IMR-90 (cell line): ENCODE measurements at regions not wholly inside any gene's neighbourhood (a gene's known extent, or its start where the extent isn't known, plus 50 kb on each side); places are given as distances from the start of the nearest gene placed in this dataset.

Source experiments
- ATAC-seq: fragments of 200-7000 bp; cut with Tn5 transposase; 2 replicates; pipeline ENCODE4 v1.9.1; 2020; ENCODE audit warnings: low read depth, mild to moderate bottlenecking, moderate library complexity
- BruUV-seq: library from RNA; stranded (reverse); fragments of 400-500 nt; replicated peaks from 2 replicates; lab custom pipeline; 2021; lab: Mats Ljungman, UMichigan
- CTCF ChIA-PET: fragments of 300-600 bp; formaldehyde crosslinking; extraction: SDS; loops from one replicate; lab custom pipeline; 2021; ENCODE audit warnings: antibody characterized with exemption; lab: Yijun Ruan, JAX
- POLR2A ChIA-PET: fragments of 300-600 bp; sonication (Branson Sonifier 250); formaldehyde crosslinking; loops from one replicate; lab custom pipeline; 2022; ENCODE audit warnings: antibody characterized with exemption; ENCODE audit not compliant: unreplicated experiment; lab: Charles Lee
- DNase-seq: peaks from one replicate; pipeline ENCODE4 v3.0.0; 2013
- H2AFZ ChIP-seq: replicated peaks from 2 replicates; pipeline ENCODE3; 2013; ENCODE audit warnings: low read length, mild to moderate bottlenecking; ENCODE audit not compliant: poor library complexity
- H2AK5ac ChIP-seq: 2 replicates; pipeline ENCODE4 v1.6.1; 2013; ENCODE audit warnings: low read depth, low read length, inconsistent platforms
- H2AK9ac ChIP-seq: replicated peaks from 2 replicates; pipeline ENCODE3; 2013; ENCODE audit warnings: mild to moderate bottlenecking, low read depth, low read length, moderate library complexity; ENCODE audit not compliant: poor library complexity
- H2BK120ac ChIP-seq: 2 replicates; pipeline ENCODE4 v1.6.1; 2013; ENCODE audit warnings: low read depth, low read length, inconsistent platforms
- H2BK15ac ChIP-seq: 3 replicates; pipeline ENCODE4 v1.6.1; 2013; ENCODE audit warnings: low read depth, low read length, inconsistent platforms
- H2BK20ac ChIP-seq: 2 replicates; pipeline ENCODE4 v1.6.1; 2013; ENCODE audit warnings: low read depth, mild to moderate bottlenecking, inconsistent platforms, low read length, moderate library complexity
- H2BK5ac ChIP-seq: 2 replicates; pipeline ENCODE4 v1.6.1; 2013; ENCODE audit warnings: mild to moderate bottlenecking, low read depth, low read length, inconsistent platforms; ENCODE audit not compliant: poor library complexity, severe bottlenecking
- H3K14ac ChIP-seq: replicated peaks from 2 replicates; pipeline ENCODE4 v1.6.1; 2013; ENCODE audit warnings: low read depth, low read length, inconsistent platforms
- H3K18ac ChIP-seq: 2 replicates; pipeline ENCODE4 v1.6.1; 2013; ENCODE audit warnings: low read depth, low read length, control low read depth
- H3K23ac ChIP-seq: 2 replicates; pipeline ENCODE4 v1.6.1; 2013; ENCODE audit warnings: low read depth, low read length, inconsistent platforms
- H3K27ac ChIP-seq: 2 replicates; pipeline ENCODE4 v1.5.1; 2013; ENCODE audit warnings: mild to moderate bottlenecking, control low read depth, low read length; ENCODE audit not compliant: insufficient read depth
- H3K27me3 ChIP-seq: 2 replicates; pipeline ENCODE4 v1.6.1; 2013; ENCODE audit warnings: low read length; ENCODE audit not compliant: control insufficient read depth, insufficient read depth
- H3K36me3 ChIP-seq: 2 replicates; pipeline ENCODE4 v1.6.1; 2013; ENCODE audit warnings: low read length, mixed read lengths; ENCODE audit not compliant: control insufficient read depth, insufficient read depth
- H3K4ac ChIP-seq: 2 replicates; pipeline ENCODE4 v1.6.1; 2013; ENCODE audit warnings: low read depth, low read length, inconsistent platforms
- H3K4me1 ChIP-seq: 2 replicates; pipeline ENCODE4 v1.6.1; 2013; ENCODE audit warnings: low read length, mixed read lengths; ENCODE audit not compliant: control insufficient read depth, insufficient read depth
- H3K4me2 ChIP-seq: 2 replicates; pipeline ENCODE4 v1.6.1; 2013; ENCODE audit warnings: low read depth, mild to moderate bottlenecking, control low read depth, low read length, moderate library complexity
- H3K4me3 ChIP-seq: 2 replicates; pipeline ENCODE4 v1.5.1; 2013; ENCODE audit warnings: low read depth, mild to moderate bottlenecking, control low read depth, low read length, moderate library complexity; ENCODE audit not compliant: insufficient read depth
- H3K56ac ChIP-seq: 2 replicates; pipeline ENCODE4 v1.6.1; 2013; ENCODE audit warnings: low read length, inconsistent platforms; ENCODE audit not compliant: insufficient read depth; ENCODE audit errors: extremely low read depth
- H3K79me1 ChIP-seq, 2 experiments: 2 replicates each; pipeline ENCODE4 v1.6.1; 2013; ENCODE audit warnings: low read length in 2 of 2, inconsistent platforms in 1 of 2, low read depth in 1 of 2
- H3K9ac ChIP-seq: 2 replicates; pipeline ENCODE4 v1.6.1; 2013; ENCODE audit warnings: low read depth, low read length, control low read depth
- H3K9me1 ChIP-seq: 2 replicates; pipeline ENCODE4 v1.6.1; 2013; ENCODE audit warnings: low read length, inconsistent platforms; ENCODE audit not compliant: insufficient read depth
- H3K9me3 ChIP-seq: 2 replicates; pipeline ENCODE4 v1.6.1; 2013; ENCODE audit warnings: low read length; ENCODE audit not compliant: control insufficient read depth, insufficient read depth
- H4K20me1 ChIP-seq: 2 replicates; pipeline ENCODE4 v1.6.1; 2013; ENCODE audit warnings: low read length, inconsistent platforms; ENCODE audit not compliant: insufficient read depth
- H4K5ac ChIP-seq: 2 replicates; pipeline ENCODE4 v1.6.1; 2013; ENCODE audit warnings: mild to moderate bottlenecking, low read depth, low read length, control low read depth
- H4K8ac ChIP-seq, 2 experiments: 2 replicates each; pipeline ENCODE4 v1.6.1; 2013; ENCODE audit warnings: low read depth in 2 of 2, low read length in 2 of 2, control low read depth in 1 of 2, inconsistent platforms in 1 of 2
- H4K91ac ChIP-seq: 2 replicates; pipeline ENCODE4 v1.6.1; 2013; ENCODE audit warnings: low read depth, low read length, inconsistent platforms; ENCODE audit not compliant: insufficient read depth
- BHLHE40 ChIP-seq: fragments of 150-350 bp; IDR thresholded peaks from 2 replicates; pipeline ENCODE4 v1.6.1; 2016; ENCODE audit warnings: mild to moderate bottlenecking, low read depth, low read length
- CEBPB ChIP-seq: IDR thresholded peaks from 2 replicates; pipeline ENCODE4 v1.6.1; 2012; ENCODE audit warnings: low read depth, low read length, improper control_type of control experiment
- CHD1 ChIP-seq: IDR thresholded peaks from 2 replicates; pipeline ENCODE4 v1.6.1; 2012; ENCODE audit warnings: low read depth, low read length, improper control_type of control experiment
- CTCF ChIP-seq: conservative IDR thresholded peaks from 2 replicates; pipeline ENCODE4 v1.5.1; 2012; ENCODE audit warnings: mild to moderate bottlenecking, low read depth, low read length, improper control_type of control experiment
- ELK1 ChIP-seq: fragments of 150-350 bp; IDR thresholded peaks from 2 replicates; pipeline ENCODE4 v1.6.1; 2016; ENCODE audit warnings: low read depth, mild to moderate bottlenecking, low read length, moderate library complexity, borderline replicate concordance
- MAFK ChIP-seq: IDR thresholded peaks from 2 replicates; pipeline ENCODE4 v1.6.1; 2012; ENCODE audit warnings: low read depth, low read length, improper control_type of control experiment
- MAZ ChIP-seq: IDR thresholded peaks from 2 replicates; pipeline ENCODE4 v1.6.1; 2012; ENCODE audit warnings: low read depth, mild to moderate bottlenecking, low read length, improper control_type of control experiment, moderate library complexity, borderline replicate concordance
- MXI1 ChIP-seq: IDR thresholded peaks from 2 replicates; pipeline ENCODE4 v1.6.1; 2012; ENCODE audit warnings: low read depth, mild to moderate bottlenecking, low read length, moderate library complexity, borderline replicate concordance
- NFE2L2 ChIP-seq: fragments of 150-350 bp; IDR thresholded peaks from 2 replicates; pipeline ENCODE4 v1.6.1; 2016; ENCODE audit warnings: low read depth, mild to moderate bottlenecking, low read length
- POLR2A ChIP-seq: IDR thresholded peaks from 2 replicates; pipeline ENCODE4 v1.6.1; 2012; ENCODE audit warnings: mild to moderate bottlenecking, low read depth, low read length
- RAD21 ChIP-seq: IDR thresholded peaks from 2 replicates; pipeline ENCODE4 v1.6.1; 2012; ENCODE audit warnings: low read length, improper control_type of control experiment
- SMC3 ChIP-seq: fragments of 150-350 bp; IDR thresholded peaks from 2 replicates; pipeline ENCODE4 v1.6.1; 2016; ENCODE audit warnings: low read depth, mild to moderate bottlenecking, antibody characterized with exemption, low read length, moderate library complexity
- WGBS, 2 experiments: methylation state at CpG; one replicate each; pipeline versions ENCODE4 v1.1.5 to v1.1.7; 2013; ENCODE audit warnings: missing lambda C conversion rate in 2 of 2; ENCODE audit not compliant: insufficient read length in 1 of 2; ENCODE audit errors: extremely low coverage in 2 of 2; 5-methylcytosine and 5-hydroxymethylcytosine counted together
- dilution Hi-C: fragments of 300-500 bp; cut with HindIII; formaldehyde crosslinking; loops from one replicate; pipeline ENCODE4 v1.14.3; 2018; ENCODE audit warnings: low sequenced_read_pairs; ENCODE audit not compliant: unreplicated experiment
- in situ Hi-C: fragments of 300-500 bp; cut with MboI; formaldehyde crosslinking; loops from 3 replicates; pipeline ENCODE4 v1.14.3; 2019; ENCODE audit warnings: low sequenced_read_pairs, inconsistent platforms, mixed read lengths
- intact Hi-C: fragments of 100-400 bp; cut with micrococcal nuclease; formaldehyde crosslinking; loops from 2 replicates; pipeline ENCODE4 v1.10.0; 2022
- TF ChIP-seq, protein P1 (sequence below): fragments of 150-350 bp; IDR thresholded peaks from 2 replicates; pipeline ENCODE4 v1.6.1; 2017; ENCODE audit warnings: mild to moderate bottlenecking, antibody characterized with exemption, low read length, low read depth

GRCh38 chr1:91619881-91620280 is 119.2 kb downstream of the CDC7 start:
- no peak overlapping the region for H3K56ac ChIP-seq
- H3K18ac ChIP-seq: no peak overlapping the region
- no peak overlapping the region for H3K4ac ChIP-seq
- no peaks in the 10 kb centered on the region for H3K9me1 ChIP-seq
- H2BK20ac ChIP-seq: no peak overlapping the region
- no peak overlapping the region for H3K9ac ChIP-seq
- TF ChIP-seq NFE2L2 (no peak), RAD21 (no peak), CTCF (no peak), SMC3 (no peak), ELK1 (no peak), CEBPB (no peak), MAFK (no peak), POLR2A (no peak), BHLHE40 (no peak), MAZ (no peak), MXI1 (no peak), CHD1 (no peak)
- TF ChIP-seq, protein P1, sequence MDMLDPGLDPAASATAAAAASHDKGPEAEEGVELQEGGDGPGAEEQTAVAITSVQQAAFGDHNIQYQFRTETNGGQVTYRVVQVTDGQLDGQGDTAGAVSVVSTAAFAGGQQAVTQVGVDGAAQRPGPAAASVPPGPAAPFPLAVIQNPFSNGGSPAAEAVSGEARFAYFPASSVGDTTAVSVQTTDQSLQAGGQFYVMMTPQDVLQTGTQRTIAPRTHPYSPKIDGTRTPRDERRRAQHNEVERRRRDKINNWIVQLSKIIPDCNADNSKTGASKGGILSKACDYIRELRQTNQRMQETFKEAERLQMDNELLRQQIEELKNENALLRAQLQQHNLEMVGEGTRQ: no peak
- no peaks in the 10 kb centered on the region for H3K4me1 ChIP-seq
- H4K5ac ChIP-seq: no peak overlapping the region
- no peak overlapping the region for H3K23ac ChIP-seq
- H3K14ac ChIP-seq: no peak overlapping the region
- no peak overlapping the region for H2BK5ac ChIP-seq
- no peak overlapping the region for H3K4me3 ChIP-seq
- POLR2A ChIA-PET: no interaction called here
- H2BK15ac ChIP-seq: no peak overlapping the region
- H3K4me2 ChIP-seq: no peak overlapping the region
- H3K9me3 ChIP-seq: no peaks in the 10 kb centered on the region
- no peak overlapping the region for H2AK9ac ChIP-seq
- H3K27me3 ChIP-seq: peaks cover 5% of the 10 kb centered on the region; the same call in 1 of the 2 replicates
- H4K20me1 ChIP-seq: no peaks in the 10 kb centered on the region
- H2AK5ac ChIP-seq: no peak overlapping the region
- intact Hi-C loops: no loop called here
- H3K27ac ChIP-seq: no peak overlapping the region
- BruUV-seq: no TSS peak
- no peak overlapping the region for H4K8ac ChIP-seq
- H3K36me3 ChIP-seq: no peaks in the 10 kb centered on the region
- in situ Hi-C loops: no loop called here
- CTCF ChIA-PET: interaction anchor here (0.6 kb wide), 1 partner anchor 89 kb away, joined by 3 read pairs; no protein-coding TSS in a partner anchor
- ATAC-seq (no peak), DNase-seq (no peak)
- H2BK120ac ChIP-seq: no peak overlapping the region
- H4K91ac ChIP-seq: no peak overlapping the region
- no peaks in the 10 kb centered on the region for H3K79me1 ChIP-seq
- no peak overlapping the region for H2AFZ ChIP-seq
- WGBS, 2 experiments: no CpG with 5 or more reads among the region's 3 CpGs
- dilution Hi-C loops: no loop called here
